NB4 (cell line): ENCODE measurements at regions not wholly inside any gene's neighbourhood (a gene's known extent, or its start where the extent isn't known, plus 50 kb on each side); places are given as distances from the start of the nearest gene placed in this dataset.

Experiments used
- DNase-seq: peaks from one replicate; pipeline ENCODE4 v3.0.0; 2010; ENCODE audit warnings: low read depth
- H3K4me3 ChIP-seq: one replicate; pipeline ENCODE4 v1.5.1; 2011; ENCODE audit warnings: mild to moderate bottlenecking, low read depth, low read length, moderate library complexity
- MYC ChIP-seq: IDR thresholded peaks from 2 replicates; pipeline ENCODE4 v1.6.1; 2011; ENCODE audit warnings: low read depth, low read length
- POLR2A ChIP-seq: IDR thresholded peaks from 2 replicates; pipeline ENCODE4 v1.6.1; 2011; ENCODE audit warnings: mild to moderate bottlenecking; ENCODE audit not compliant: insufficient read length; ENCODE audit errors: extremely low read depth
- TF ChIP-seq, protein P1 (sequence below): IDR thresholded peaks from 2 replicates; pipeline ENCODE4 v1.6.1; 2011; ENCODE audit warnings: low read depth, low read length
- TF ChIP-seq, protein P2 (sequence below): IDR thresholded peaks from one replicate; pipeline ENCODE4 v1.5.1; 2012; ENCODE audit warnings: low read depth, low read length

DNA sequence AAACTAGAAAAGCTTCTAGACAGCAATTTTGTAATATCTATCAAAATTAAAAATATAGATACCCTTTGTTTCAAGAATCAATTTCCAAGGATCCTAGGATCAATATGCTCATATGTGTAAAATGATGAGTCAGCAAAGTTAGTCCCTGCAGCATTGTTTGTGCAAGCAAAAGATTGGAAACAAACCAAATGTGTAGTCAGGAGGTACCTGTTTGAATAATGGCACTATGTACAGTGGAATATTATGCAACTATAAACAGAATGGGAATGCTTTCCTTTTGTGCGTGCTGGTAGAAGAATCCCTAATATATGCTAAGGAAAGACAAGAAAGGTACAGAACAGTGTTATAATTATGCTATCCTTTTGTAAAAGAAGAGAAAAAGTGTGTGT is 58.5 kb upstream of the PJA2 start:
- no peak overlapping the region for H3K4me3 ChIP-seq
- TF ChIP-seq, protein P1, sequence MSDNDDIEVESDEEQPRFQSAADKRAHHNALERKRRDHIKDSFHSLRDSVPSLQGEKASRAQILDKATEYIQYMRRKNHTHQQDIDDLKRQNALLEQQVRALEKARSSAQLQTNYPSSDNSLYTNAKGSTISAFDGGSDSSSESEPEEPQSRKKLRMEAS = no peak
- no peak for TF ChIP-seq POLR2A
- no peak for TF ChIP-seq MYC
- TF ChIP-seq, protein P2, sequence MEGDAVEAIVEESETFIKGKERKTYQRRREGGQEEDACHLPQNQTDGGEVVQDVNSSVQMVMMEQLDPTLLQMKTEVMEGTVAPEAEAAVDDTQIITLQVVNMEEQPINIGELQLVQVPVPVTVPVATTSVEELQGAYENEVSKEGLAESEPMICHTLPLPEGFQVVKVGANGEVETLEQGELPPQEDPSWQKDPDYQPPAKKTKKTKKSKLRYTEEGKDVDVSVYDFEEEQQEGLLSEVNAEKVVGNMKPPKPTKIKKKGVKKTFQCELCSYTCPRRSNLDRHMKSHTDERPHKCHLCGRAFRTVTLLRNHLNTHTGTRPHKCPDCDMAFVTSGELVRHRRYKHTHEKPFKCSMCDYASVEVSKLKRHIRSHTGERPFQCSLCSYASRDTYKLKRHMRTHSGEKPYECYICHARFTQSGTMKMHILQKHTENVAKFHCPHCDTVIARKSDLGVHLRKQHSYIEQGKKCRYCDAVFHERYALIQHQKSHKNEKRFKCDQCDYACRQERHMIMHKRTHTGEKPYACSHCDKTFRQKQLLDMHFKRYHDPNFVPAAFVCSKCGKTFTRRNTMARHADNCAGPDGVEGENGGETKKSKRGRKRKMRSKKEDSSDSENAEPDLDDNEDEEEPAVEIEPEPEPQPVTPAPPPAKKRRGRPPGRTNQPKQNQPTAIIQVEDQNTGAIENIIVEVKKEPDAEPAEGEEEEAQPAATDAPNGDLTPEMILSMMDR = no peak
- DNase-seq = no peak

DNA sequence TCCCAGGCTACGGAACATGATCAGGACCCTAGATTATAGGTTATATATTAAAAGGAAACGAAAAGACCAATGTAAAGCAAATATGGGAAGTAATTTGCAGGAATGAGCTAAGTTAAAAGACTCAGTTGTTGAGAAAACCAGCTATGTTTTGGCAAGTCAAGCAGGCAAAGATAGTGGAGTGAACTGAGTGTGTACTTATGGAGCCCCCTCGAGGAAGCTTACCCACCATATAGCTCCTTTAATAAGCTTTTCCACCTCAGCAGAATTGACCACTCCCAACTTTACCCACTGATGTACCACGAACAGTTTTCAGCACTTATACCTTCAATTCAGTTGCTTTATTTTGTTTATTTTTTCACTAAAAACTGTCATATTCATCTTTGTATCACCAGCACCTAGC is 57.3 kb upstream of the PJA2 start:
- no peak for DNase-seq
- no peak overlapping the region for H3K4me3 ChIP-seq
- TF ChIP-seq POLR2A (no peak), MYC (no peak)
- TF ChIP-seq, protein P2 = no peak
- TF ChIP-seq, protein P1 = no peak
